ENCODE measurements at regions not wholly inside any gene's neighbourhood (a gene's known extent, or its start where the extent isn't known, plus 50 kb on each side); places are given as distances from the start of the nearest gene placed in this dataset.

GRCh38 chr7:33721895-33722294 is 183.4 kb upstream of the BMPER start:
- Histone ChIP-seq H3K27ac (no peak overlapping the region), H3K27me3 (no peaks in the 10 kb centered on the region), H3K36me3 (no peaks in the 10 kb centered on the region), H3K4me3 (no peak overlapping the region), H3K9me3 (no peaks in the 10 kb centered on the region), H3K4me1 (ENCODE audit: insufficient read depth) (no peaks in the 10 kb centered on the region)
- no peak for DNase-seq
- intact Hi-C loops (cut with DNase I): no loop called here
- TF ChIP-seq POLR2A (IDR thresholded peaks at IDR 0.05) (no peak), CTCF (IDR thresholded peaks at IDR 0.05) (no peak), EP300 (IDR thresholded peaks at IDR 0.05) (no peak)
- 80 to 87% (median 87%) methylated on average over 4 of the region's 4 CpGs for WGBS, 3 donors

GRCh38 chr7:33722383-33723101 is 182.8 kb upstream of the BMPER start:
- Histone ChIP-seq H3K9me3 (no peaks in the 10 kb centered on the region), H3K27me3 (no peaks in the 10 kb centered on the region), H3K27ac (no peak overlapping the region), H3K36me3 (no peaks in the 10 kb centered on the region), H3K4me1 (ENCODE audit: insufficient read depth) (no peaks in the 10 kb centered on the region), H3K4me3 (no peak overlapping the region)
- no peak for DNase-seq
- TF ChIP-seq CTCF (IDR thresholded peaks at IDR 0.05) (no peak), EP300 (IDR thresholded peaks at IDR 0.05) (no peak), POLR2A (IDR thresholded peaks at IDR 0.05) (no peak)
- intact Hi-C loops (cut with DNase I): no loop called here
- 87 to 88% (median 88%) methylated on average over 15 of the region's 15 CpGs for WGBS, 3 donors

GRCh38 chr7:33724201-33724600 is 181.1 kb upstream of the BMPER start:
- Histone ChIP-seq H3K27me3 (no peaks in the 10 kb centered on the region), H3K4me1 (ENCODE audit: insufficient read depth) (no peaks in the 10 kb centered on the region), H3K9me3 (no peaks in the 10 kb centered on the region), H3K27ac (no peak overlapping the region), H3K4me3 (no peak overlapping the region), H3K36me3 (no peaks in the 10 kb centered on the region)
- 92 to 98% (median 97%) methylated on average over 3 of the region's 3 CpGs for WGBS, 3 donors
- DNase-seq: no peak
- TF ChIP-seq POLR2A (IDR thresholded peaks at IDR 0.05) (no peak), EP300 (IDR thresholded peaks at IDR 0.05) (no peak), CTCF (IDR thresholded peaks at IDR 0.05) (no peak)
- intact Hi-C loops (cut with DNase I): no loop called here

- Histone ChIP-seq H3K27me3 (no peaks in the 10 kb centered on the region), H3K27ac (no peak overlapping the region), H3K4me3 (no peak overlapping the region), H3K4me1 (ENCODE audit: insufficient read depth) (no peaks in the 10 kb centered on the region), H3K36me3 (no peaks in the 10 kb centered on the region), H3K9me3 (no peaks in the 10 kb centered on the region)
- TF ChIP-seq EP300 (IDR thresholded peaks at IDR 0.05) (no peak), CTCF (IDR thresholded peaks at IDR 0.05) (no peak), POLR2A (IDR thresholded peaks at IDR 0.05) (no peak)
- WGBS, 3 donors: 70 to 76% (median 76%) methylated on average over 7 of the region's 7 CpGs
- no peak for DNase-seq
- intact Hi-C loops (cut with DNase I): no loop called here
These were observed 180.0 kb upstream of the BMPER start for GRCh38 chr7:33725111-33726025.
